GM12865 (cell line): ENCODE measurements at regions not wholly inside any gene's neighbourhood (a gene's known extent, or its start where the extent isn't known, plus 50 kb on each side); places are given as distances from the start of the nearest gene placed in this dataset.
"Not testable (repeated sequence)": the region's sequence is repeated elsewhere in the genome, so short reads cannot be mapped to it uniquely, and the experiment has no call there.

Source experiments
- DNase-seq: peaks from one replicate; pipeline ENCODE4 v3.0.0; 2010; ENCODE audit warnings: low read depth
- H3K4me3 ChIP-seq: 2 replicates; pipeline ENCODE4 v1.5.1; 2011; ENCODE audit warnings: mild to moderate bottlenecking, low read depth, low read length, control low read depth
- TF ChIP-seq, protein P1 (sequence below): IDR thresholded peaks from 2 replicates; pipeline ENCODE4 v1.5.1; 2011; ENCODE audit warnings: low read length, control low read depth, low read depth, inconsistent platforms; ENCODE audit not compliant: insufficient read depth; ENCODE audit errors: missing control alignments

DNA sequence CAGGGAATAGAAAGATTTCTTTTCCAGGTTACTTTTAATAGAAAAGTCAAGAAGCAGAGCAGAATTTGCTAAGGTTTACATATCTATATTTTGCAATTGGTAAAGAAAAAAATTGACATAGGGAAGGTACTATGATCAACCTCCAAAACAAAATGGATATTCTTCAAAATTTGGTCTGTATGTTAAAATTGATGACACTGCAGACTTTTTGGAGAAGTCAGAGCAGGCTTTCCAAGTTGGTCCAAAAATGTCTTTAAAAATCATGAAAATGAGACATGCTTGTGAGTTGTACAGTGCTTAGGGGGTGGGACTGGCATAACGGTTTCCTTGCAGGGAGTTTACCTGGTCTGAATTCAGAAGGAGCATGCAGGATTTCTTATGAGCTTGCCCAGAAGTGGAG, 77.0 kb downstream of the TFPI2 start:
- DNase-seq: no peak
- H3K4me3 ChIP-seq: no peak overlapping the region
- TF ChIP-seq, protein P1, sequence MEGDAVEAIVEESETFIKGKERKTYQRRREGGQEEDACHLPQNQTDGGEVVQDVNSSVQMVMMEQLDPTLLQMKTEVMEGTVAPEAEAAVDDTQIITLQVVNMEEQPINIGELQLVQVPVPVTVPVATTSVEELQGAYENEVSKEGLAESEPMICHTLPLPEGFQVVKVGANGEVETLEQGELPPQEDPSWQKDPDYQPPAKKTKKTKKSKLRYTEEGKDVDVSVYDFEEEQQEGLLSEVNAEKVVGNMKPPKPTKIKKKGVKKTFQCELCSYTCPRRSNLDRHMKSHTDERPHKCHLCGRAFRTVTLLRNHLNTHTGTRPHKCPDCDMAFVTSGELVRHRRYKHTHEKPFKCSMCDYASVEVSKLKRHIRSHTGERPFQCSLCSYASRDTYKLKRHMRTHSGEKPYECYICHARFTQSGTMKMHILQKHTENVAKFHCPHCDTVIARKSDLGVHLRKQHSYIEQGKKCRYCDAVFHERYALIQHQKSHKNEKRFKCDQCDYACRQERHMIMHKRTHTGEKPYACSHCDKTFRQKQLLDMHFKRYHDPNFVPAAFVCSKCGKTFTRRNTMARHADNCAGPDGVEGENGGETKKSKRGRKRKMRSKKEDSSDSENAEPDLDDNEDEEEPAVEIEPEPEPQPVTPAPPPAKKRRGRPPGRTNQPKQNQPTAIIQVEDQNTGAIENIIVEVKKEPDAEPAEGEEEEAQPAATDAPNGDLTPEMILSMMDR: no peak

DNA sequence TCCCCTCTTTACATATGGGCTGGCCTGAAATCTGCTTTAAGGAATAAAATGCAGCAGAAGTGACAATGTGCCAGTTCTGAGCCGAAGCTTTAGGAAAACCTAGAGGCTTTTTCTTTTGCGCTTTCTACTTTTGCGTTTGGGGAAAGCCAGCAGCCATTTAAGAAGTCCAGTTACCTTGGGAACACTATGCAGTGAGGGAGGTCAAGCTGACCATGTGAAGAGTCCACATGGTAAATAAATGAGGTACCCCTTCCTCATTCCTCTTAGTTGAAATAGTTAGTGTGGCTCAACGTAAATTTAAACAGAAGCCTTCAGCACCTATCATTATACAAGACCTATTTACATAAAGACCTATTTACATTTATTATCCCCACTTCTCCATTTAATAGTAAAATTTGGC, 78.5 kb downstream of the TFPI2 start:
- DNase-seq: no peak
- TF ChIP-seq, protein P1: no peak
- H3K4me3 ChIP-seq: no peak overlapping the region

DNA sequence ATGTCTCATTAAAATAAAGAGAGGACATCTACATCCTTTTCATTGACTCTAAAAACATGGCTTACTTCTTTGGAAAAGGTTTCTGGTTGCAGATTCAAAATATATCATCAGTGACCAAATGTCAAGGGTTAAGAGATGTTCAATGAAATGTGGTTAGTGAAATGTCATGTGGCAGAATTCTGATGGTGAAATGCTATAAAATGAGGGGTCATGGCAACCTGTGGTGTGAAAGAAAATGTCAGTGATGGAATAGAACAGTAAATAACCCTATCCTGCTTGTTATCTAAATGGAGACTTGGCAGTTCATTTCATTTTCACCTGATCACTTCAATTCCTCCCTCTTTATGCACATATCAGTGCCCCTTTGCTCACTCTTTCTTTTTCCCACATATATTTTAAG, 79.4 kb downstream of the TFPI2 start:
- no peak for DNase-seq
- no peak overlapping the region for H3K4me3 ChIP-seq
- TF ChIP-seq, protein P1: no peak

DNA sequence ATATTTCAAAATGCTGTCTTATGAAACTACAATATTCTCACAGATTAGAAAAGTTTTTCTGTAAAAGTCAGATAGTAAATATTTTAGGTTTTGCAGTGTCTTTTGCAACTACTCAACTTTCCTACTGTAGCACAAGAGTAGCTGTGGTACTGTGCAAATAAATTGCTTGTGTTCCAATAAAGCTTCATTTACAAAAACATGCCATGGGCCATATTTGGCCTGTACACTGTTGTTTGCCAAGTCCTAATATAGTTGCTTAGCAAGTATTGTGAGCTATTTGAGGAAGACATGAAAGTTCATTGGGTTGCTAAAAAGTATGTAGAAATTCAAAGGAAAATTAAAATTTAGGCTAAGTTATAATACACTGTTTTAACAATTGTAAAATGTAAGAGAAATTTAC, 80.0 kb downstream of the TFPI2 start:
- H3K4me3 ChIP-seq: no peak overlapping the region
- TF ChIP-seq, protein P1: no peak
- DNase-seq: no peak

DNA sequence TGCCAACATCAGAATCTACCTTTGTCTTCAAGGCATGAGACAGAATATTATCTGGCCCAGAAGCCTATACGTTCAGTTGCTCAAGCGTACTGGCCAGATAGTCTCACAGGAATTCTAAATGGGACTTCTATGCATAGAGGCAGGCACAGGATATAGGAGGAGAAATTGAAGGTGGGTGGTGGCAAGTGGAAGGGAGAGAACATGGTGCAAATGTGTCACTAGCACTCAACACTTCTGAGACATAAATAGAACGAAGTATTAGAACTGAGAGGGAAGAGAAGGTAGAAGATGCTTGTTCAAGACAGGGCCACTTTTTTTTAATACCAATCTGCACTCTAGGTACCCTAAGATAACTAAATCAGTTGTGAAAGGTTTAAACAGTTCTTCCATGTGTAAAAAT, 85.8 kb downstream of the TFPI2 start:
- TF ChIP-seq, protein P1: no peak
- H3K4me3 ChIP-seq: no peak overlapping the region
- no peak for DNase-seq

DNA sequence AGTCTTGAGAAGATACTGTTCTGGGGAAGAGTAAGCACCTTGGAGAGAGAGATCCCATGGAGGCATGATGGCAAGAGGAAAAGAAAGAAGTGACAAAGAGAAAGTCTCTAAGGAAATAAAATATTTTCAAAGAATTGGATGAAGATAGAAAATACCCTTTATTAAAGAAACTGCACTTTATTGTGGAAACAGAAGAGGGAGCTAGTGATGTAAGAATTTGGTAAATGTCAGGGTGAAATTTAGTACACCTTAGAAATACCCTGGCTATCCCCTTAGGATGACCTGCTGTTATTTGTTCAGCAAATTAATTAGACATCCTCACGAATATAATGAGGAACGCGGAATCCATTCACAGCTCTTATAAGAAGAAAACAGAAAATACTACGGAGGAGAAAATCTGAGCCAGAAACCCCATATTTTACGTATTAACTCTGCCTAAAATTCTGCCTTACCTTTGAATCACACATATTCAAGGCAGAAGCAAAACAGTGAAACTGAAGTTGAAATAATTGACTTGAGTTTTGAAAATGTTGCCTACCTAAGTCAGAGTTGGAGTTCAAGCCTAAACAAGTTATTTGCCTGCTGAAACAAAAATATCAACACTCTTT, 90.7 kb downstream of the TFPI2 start:
- TF ChIP-seq, protein P1: peak; percentile 38
- H3K4me3 ChIP-seq: no peak overlapping the region
- peak; percentile 9 for DNase-seq

DNA sequence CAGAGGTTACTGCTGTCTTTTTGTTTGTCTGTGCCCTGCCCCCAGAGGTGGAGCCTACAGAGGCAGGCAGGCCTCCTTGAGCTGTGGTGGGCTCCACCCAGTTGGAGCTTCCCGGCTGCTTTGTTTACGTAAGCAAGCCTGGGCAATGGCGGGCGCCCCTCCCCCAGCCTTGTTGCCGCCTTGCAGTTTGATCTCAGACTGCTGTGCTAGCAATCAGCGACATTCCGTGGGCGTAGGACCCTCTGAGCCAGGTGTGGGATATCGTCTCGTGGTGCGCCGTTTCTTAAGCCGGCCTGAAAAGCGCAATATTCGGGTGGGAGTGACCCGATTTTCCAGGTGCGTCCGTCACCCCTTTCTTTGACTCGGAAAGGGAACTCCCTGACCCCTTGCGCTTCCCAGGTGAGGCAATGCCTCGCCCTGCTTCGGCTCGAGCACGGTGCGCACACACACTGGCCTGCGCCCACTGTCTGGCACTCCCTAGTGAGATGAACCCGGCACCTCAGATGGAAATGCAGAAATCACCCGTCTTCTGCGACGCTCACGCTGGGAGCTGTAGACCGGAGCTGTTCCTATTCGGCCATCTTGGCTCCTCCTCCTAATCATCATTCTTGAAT, 97.4 kb downstream of the TFPI2 start:
- not testable (repeated sequence) for H3K4me3 ChIP-seq, DNase-seq
